HG03045 (cell line): ENCODE measurements at regions not wholly inside any gene's neighbourhood (a gene's known extent, or its start where the extent isn't known, plus 50 kb on each side); places are given as distances from the start of the nearest gene placed in this dataset.
"Not testable (repeated sequence)": the region's sequence is repeated elsewhere in the genome, so short reads cannot be mapped to it uniquely, and the experiment has no call there.

ENCODE experiments used
- ATAC-seq: cut with Tn5 transposase; IDR thresholded peaks from one replicate; pipeline ENCODE4 v1.9.1; 2021; ENCODE audit warnings: mild to moderate bottlenecking, moderate library complexity; ENCODE audit not compliant: unreplicated experiment

DNA sequence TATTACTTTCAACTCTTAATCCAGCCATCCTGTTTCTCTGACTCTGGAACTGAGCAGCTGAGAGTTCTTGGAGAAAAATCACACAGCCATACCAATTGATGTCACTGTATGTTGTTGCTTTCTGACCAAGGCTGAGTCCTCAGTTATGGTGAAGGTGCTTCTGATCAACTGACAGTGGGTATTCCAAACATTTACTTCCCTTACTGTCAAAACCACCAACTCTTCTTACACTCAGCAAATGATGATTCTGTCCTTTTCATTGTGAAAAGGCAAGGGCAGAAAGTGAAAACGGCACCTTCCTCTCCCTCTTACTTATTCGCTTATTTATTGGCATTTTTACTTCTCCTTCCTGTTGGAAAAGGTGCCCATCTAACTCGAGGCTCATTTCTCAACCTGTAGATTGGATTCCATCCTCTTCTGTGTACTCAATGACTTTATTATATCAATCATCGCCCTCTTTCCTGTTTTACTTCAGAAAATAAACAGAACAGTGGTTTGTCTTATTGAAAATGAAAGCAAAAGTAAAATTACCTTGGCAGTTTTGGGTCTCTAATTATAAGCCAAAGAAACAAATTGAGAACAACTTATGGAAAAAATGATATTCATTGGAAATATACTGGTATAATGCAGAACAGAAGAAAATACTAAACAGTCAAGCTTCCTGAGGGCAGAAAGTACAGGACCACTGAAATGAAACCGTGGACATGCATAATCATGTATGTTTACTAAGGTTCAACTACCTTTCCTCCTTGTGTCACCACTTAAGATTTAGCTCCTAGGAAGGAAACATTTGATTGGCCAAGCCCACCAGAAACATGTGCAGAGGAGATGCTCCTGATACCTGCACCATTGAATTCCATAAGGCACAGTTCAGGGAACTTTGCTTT is 104.5 kb upstream of the CHD1 start:
- ATAC-seq, result peak; percentile 22

DNA sequence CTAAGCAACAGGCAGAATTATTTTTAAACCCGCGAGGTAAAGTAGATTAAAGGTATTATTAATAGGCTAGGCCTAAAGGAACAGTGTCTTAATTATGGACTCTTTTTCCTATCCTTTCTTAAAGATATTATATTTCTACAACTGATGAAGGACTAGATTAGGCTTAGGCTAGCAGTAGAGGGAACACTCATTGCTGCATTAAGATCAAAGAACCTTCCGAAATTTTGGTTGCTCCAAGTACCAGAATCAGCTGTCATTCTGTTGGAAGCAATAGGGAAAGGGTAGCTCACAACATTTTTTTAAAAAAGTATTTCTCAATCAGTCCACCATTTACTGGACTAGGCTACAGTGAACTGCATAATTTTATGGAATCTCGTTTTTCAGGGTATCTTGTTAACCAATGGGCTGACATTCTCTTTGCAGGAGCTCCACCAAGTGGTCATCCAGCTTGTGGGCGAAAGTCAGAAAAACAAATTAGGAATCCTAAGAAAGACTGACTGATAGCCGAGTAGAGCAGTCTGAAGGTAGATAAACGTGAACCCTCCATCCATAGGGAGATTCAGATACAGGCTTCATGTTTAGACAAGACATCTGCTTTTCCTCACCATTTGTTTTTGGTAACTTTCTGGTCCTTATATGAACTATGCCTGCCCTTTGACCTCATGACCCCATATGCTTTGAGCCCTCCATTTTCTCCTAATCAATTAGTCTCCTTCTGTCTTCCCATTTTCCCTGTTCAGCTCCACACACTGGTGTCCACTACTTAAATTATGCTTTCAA is 103.6 kb upstream of the CHD1 start:
- peak; percentile 39 for ATAC-seq

DNA sequence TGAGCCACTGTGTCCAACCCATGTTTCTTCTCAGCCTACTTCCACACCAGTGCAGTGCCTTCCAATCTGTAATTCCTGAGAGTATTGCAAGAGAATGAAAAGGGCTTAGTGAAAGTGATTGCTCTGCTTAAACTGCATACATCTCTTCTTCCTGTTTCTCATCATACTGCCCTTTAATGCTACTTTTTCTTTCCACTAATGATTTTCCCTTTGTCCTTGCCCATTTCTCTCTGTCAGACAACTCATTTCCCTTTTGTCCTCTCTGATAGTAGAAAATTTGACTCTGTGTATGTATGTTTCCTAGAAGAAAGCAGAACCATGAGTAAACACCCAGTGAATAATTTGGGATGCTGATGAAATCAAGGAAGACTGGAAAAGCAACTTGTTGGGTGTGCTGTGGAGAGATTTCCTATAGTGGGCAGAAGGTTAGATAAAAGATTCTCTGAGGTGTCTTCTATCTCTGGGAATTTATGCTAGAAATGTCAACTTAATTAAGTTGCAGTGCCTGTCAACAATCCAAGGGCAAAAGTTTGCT is 102.2 kb upstream of the CHD1 start:
- no peak for ATAC-seq

DNA sequence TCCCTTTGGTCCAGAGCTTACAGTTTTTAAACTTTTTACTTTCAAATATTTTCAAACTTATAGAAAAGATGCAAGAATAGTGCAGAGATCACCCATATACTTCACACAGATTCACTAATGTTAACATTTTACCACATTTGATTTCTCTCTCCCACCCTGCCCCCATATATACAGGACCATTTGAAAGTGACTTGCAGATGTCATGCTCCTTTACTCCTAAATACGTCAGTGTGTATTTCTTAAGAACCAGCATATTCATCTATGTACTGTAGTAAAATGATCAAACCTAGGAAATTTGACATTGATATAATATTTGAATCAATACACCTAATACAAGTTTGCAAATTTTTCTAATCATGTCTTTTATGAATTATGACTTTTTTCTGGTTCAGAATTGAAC is 100.4 kb upstream of the CHD1 start:
- no peak for ATAC-seq

DNA sequence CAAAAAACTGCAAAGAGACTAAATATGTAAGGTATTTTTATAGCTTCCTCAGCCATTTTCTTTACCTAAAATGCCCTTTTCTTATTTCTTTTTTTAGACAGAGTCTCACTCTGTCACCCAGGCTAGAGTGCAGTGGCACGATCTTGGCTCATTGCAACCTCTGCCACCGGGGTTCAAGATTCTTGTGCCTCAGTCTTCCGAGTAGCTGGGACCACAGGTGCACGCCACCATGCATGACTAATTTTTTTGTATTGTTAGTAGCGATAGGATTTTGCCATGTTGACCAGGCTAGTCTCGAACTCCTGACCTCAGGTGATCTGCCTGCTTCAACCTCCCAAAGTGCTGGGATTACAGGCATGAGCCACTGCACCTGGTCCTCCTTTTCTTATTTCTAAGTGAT is 99.4 kb upstream of the CHD1 start:
- ATAC-seq, result not testable (repeated sequence)

DNA sequence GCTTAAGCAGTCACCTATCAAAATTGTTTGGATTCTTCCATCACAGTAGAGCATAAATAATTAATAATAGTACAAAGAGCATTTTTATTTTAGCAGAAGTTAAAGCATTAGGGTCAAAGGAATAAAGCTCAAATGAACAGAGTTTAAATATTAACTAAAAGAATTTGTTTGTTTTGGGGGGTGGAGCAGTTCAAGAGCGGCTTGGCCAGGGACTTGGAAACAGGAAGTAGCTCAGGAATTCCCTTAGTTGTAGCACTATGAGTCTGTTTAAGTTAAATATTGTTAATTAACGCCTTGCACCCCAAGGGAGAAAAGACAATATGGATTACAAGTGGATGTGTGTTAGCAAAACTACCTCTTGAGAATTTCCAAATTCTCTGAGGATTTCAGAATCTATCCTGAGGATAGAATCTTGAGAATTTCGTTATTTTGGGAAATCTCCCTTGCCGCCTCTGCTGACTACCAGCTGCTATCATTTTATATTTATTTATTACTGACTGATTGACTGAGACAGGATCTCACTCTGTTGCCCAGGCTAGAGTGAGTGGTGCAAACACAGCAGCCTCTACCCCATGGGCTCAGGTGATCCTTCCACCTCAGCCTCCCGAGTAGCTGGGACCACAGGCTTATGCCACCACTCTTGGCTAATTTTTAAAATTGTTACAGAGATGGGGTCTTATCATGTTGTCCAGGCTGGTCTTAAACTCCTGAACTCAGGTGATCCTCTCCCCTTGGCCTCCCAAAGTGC is 96.7 kb upstream of the CHD1 start:
- ATAC-seq, result no peak

DNA sequence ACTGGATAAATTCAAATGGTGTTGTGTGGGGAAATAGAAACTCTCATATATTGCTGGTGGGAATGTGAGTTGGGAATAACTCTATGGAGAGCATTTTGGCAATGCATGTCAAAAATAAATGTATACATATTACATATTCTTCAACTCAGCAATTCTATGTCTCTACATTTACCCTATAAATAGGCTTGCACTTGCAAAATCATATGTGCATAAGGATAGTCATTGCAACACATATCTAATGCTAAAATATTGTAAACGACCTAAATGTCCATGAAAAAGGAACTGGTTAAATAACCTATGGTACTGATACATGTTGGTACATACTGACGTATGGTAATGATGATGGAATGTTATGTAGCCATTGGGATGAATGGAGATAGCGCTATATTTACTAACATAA is 94.5 kb upstream of the CHD1 start:
- ATAC-seq, result no peak

DNA sequence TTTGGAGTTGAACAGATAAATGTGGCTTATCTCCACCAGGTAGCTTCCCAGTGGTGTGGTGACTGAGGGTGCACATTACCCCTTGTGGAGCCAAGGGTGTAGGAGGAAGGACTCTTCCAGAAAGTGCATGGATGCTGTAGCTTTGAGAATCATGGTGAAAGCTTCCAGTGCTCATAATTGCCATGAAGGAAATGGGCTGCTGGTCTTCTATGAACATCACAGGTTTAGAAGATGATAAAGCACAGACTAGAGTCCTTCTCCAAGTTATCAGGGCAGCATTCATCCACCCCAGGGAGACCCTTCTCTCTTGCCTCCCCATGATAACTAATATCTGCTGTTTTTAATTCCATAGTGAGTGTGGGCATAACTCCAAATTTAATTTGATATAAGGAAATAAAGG is 93.4 kb upstream of the CHD1 start:
- ATAC-seq, result no peak

DNA sequence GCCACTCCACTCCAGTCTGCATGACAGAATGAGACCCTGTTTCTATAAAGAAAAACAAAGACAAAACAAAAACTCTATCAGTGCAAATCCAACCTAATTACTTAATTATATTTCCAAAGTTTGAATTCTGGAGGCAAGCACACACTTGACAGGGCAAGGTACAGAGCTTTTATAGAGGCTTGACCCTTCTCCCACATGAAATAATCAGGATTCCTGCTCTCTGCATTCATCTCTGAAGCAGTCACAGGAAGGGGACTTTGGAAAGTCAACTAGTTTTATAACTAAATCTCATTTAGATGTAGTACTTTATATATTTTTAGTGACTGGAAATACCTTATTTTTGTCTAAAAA is 91.9 kb upstream of the CHD1 start:
- ATAC-seq, result no peak

DNA sequence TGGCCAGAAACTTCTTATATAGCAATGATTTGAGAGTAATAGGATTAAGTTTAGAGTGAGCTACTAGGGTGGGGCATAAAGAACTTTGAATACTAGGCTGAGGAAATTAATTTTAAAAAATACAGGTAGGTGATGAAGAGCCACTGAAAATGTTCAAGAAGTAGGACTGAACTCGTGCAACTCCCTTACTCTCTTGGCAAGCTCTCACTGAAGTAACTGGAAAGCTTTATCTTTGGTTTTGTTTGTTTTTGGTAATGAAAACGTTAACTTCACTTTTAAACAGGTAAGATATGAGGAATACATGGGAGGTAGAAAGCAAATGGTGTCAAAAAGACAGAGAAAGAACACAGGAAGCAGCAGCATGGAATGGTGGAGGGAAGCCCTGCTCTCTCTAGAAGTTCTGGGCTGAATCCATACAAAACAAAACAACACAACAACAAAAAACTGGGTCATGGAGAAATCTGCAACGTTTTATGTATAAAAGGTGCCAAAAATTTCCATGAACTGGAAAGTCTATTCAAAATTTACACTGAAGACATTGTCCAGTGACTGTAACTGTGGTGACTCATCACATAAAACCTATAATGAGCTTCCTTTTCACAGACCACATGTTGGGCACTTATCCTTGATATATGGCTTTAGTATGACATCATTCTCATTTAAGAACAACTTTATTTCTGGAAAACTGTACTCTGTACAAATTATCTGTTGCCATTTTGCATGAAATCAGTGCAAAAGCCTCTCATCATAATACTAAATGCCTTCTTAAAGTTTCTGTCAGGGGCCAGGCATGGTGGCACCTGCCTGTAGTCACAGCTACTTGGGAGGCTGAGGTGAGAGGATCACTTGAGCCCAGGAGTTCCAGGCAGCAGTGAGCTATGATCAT is 91.2 kb upstream of the CHD1 start:
- peak; percentile 62 for ATAC-seq

DNA sequence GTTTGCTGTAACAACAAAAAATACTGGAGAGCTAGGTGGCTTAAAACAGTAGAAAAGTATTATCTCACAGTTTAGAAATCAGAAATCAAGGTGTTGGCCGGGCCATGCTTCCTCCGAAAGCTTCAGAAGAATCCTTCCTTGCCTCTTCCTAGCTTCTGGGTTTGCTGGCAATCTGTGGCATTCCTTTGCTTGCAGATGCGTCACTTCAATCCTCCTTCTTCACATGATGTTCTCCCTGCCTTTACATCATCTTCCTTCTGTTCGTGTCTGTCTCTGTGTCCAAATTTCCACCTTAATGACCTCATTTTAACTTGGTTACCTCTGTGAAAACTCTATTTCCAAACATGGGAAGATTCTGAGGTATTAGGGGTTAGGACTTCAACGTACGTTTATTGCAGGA is 90.4 kb upstream of the CHD1 start:
- ATAC-seq, result no peak

DNA sequence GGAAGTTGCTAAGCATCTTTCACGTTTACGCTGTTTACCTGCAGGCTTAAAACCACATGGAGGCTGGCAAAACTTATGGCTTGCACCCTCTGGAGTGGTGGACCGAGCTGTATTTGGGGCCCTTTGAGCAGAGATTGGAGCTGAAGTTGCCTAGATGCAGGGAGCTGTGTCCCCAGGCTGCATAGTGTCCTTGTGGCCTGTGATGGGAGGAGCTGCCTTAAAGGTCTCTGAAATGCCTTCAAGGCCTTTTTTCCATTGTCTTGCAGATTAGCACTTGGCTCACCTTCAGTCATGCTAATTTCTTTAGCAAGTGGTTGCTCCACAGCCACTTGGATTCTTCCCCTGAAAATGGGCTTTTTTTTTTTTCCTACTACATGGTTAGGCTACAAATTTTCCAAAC is 81.5 kb upstream of the CHD1 start:
- no peak for ATAC-seq

DNA sequence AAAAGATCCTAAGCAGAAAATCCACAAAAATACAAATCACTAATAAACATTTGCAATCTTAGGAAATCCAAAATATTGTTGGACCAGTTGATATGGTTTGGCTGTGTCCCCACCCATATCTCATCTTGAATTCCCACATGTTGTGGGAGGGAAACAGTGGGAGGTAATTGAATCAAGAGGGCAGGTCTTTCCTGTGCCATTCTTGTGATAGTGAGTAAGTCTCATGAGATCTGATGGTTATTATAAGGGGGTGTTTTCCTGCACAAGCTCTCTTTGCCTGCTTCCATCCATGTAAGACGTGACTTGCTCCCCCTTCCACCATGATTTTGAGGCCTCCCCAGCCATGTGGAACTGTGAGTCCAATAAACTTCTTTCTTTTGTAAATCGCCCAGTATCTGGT is 79.2 kb upstream of the CHD1 start:
- not testable (repeated sequence) for ATAC-seq

DNA sequence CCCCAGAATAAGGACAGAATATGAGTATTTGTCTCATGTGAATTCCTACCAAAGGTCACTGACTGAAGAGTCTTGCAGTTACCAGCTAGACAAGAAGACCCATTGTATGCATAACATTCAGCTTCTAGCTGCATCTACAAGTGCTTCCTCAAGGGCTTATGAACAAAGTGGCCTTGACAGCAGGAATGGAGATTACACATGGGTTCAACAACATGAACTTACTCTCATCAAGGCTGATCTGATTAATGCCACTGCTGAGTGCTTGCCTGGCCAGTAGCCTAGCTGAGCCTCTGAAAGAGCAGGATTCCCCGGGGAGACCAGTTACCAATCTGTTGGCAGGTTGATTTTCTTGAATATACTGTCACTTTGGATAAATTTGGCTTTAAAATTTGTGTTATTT is 76.7 kb upstream of the CHD1 start:
- ATAC-seq, result peak; percentile 12

DNA sequence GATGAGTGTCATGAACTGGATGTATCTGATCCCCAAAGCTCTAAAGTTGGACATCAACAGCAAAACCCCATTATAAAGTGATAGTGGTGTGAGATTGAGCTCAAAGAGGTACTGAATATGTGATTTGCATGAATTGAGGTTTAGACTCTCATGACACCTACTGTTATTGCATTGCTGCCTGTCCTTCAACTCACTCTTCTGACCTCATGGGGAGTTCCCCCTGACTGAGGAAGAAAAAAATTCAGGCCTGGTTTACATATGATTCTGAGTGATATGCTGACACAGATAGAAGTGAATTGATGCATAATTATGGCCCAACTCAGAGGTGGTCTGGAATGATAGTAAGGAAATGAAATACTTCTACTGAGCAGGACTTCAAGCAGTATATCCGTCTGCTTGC is 76.2 kb upstream of the CHD1 start:
- ATAC-seq, result peak; percentile 98

DNA sequence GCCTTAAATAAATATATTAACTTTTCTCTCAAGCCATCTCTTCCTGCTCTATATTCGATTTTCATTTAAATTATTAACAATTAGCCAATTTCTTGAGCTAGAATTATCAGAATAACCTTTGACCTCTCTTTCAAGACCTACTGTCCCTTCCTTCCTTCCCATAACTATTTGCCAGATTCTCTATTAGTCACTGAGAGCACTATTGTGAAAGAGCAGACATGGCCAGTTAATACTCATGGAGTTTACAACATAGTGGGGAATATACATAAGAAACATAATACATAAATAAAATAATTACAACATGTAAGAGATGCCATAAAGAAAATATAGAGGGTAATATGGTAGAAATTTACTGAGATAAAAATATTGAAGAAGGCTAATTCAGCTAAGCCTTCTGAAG is 72.1 kb upstream of the CHD1 start:
- ATAC-seq, result no peak

DNA sequence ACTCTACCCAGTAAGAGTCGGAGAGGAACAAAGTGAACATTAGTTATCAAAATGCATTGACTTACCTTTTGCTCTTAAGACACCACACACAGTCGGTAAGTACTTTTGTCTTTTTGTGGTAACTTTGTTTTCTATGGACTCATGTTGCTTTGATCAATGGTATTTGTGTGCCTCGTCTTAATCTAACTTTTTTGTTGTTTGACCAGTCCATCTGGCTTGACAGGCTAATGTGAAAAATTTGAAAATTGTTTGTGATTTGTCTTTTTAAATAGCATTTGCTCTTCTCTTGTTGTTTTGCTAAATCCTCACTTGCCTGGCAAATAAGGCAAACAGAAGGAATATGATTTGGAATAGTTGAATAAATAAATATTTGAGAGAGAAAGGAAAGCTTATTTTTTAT is 71.4 kb upstream of the CHD1 start:
- ATAC-seq, result no peak

DNA sequence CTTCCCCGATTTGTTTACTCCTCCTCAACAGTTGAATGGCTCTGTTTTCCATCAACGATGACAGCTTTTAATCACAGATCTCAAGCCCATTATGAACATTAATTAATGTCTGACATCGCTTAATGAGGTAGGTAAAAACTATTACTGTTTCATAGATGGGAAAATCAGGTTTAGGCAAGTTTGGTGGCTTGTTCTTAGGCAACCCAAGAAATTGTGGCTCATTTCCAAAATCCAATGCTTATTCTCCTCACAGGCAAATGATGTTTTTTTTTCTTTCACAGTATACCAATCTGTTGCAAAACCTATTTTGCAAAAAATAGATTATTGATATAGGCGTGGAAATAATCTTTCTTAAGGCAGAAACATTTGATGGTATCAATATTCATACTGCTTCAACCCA is 70.8 kb upstream of the CHD1 start:
- no peak for ATAC-seq

DNA sequence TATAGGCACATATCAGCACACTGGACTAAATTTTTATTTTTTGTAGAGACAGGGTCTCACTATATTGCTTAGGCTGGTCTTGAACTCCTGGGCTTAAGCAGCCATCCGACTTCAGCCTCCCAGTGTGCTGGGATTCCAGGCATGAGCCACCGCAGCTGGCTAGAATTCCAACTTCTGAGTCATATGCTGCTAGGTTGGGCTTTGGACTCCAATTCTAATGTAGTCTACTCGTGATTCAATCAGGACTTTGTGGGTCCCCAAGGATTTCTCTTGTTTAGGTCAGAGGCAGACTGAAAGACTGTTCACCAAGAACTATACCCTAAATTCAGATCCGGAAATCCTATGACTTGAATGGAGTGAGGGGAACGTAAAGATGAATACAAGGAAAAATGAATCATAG is 68.2 kb upstream of the CHD1 start:
- no peak for ATAC-seq

DNA sequence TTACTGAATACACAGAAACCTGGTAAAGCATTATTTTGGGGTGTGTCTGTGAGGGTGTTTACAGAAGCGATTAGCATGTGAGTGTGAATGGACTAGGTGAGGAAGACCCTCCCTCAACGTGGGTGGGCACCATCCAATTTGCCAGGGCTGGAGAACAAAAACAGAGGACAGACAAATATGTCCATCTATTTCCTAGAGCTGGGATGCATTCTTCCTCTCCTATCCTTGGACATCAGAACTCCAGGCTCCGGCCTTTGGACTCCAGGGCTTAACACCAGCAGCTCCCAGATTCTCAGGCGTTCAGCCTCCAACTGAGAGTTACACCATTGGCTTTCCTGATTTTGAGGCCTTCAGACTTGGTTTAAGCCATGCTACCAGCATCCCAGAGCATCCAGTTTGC is 65.8 kb upstream of the CHD1 start:
- no peak for ATAC-seq
